ENCODE measurements at regions not wholly inside any gene's neighbourhood (a gene's known extent, or its start where the extent isn't known, plus 50 kb on each side); places are given as distances from the start of the nearest gene placed in this dataset.

GRCh38 chr13:90947976-90948375 is 399.5 kb upstream of the MIR17HG start:
- POLR2A ChIA-PET, result no interaction called here
- TF ChIP-seq, protein P1, sequence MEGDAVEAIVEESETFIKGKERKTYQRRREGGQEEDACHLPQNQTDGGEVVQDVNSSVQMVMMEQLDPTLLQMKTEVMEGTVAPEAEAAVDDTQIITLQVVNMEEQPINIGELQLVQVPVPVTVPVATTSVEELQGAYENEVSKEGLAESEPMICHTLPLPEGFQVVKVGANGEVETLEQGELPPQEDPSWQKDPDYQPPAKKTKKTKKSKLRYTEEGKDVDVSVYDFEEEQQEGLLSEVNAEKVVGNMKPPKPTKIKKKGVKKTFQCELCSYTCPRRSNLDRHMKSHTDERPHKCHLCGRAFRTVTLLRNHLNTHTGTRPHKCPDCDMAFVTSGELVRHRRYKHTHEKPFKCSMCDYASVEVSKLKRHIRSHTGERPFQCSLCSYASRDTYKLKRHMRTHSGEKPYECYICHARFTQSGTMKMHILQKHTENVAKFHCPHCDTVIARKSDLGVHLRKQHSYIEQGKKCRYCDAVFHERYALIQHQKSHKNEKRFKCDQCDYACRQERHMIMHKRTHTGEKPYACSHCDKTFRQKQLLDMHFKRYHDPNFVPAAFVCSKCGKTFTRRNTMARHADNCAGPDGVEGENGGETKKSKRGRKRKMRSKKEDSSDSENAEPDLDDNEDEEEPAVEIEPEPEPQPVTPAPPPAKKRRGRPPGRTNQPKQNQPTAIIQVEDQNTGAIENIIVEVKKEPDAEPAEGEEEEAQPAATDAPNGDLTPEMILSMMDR (IDR thresholded peaks at IDR 0.05; ENCODE audit: low read depth, low read length), result no peak
- Histone ChIP-seq H3K9me3 (ENCODE audit: control insufficient read depth, insufficient read depth, low read length) (no peaks in the 10 kb centered on the region), H3K27me3 (ENCODE audit: control insufficient read depth, insufficient read depth, low read length) (no peaks in the 10 kb centered on the region), H3K4me3 (ENCODE audit: low read depth, low read length) (no peak overlapping the region), H3K27ac (ENCODE audit: low read depth, low read length) (no peak overlapping the region)
- CTCF ChIA-PET, result no interaction called here
- no peak for DNase-seq (ENCODE audit: low read depth, low spot score)

DNA sequence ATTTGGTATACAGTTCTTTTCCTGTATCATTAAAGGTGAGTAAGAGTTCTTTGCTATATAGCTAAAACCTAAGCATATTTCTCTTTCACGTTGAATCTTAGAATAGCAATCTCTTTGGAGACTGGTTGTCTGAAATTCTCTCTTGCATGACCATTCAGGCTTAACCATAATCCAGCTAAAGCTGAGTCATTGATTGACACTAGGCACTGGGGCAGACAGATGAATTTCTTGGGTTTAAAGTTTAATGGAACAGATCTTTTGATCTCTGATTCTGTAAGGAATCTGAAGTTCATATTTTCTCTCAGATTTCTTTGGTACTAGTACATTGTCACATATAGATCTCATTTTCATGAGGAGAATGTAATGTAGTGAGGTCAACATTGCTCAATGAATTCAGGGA is 397.3 kb upstream of the MIR17HG start:
- no peak overlapping the region for H3K27ac ChIP-seq (ENCODE audit: low read depth, low read length)
- DNase-seq (ENCODE audit: low read depth, low spot score), result no peak
- POLR2A ChIA-PET, result no interaction called here
- no peak overlapping the region for H3K4me3 ChIP-seq (ENCODE audit: low read depth, low read length)
- no peaks in the 10 kb centered on the region for H3K27me3 ChIP-seq (ENCODE audit: control insufficient read depth, insufficient read depth, low read length)
- TF ChIP-seq, protein P1 (IDR thresholded peaks at IDR 0.05; ENCODE audit: low read depth, low read length), result no peak
- no peaks in the 10 kb centered on the region for H3K9me3 ChIP-seq (ENCODE audit: control insufficient read depth, insufficient read depth, low read length)
- CTCF ChIA-PET, result no interaction called here

GRCh38 chr13:90951663-90952062 is 395.8 kb upstream of the MIR17HG start:
- no peaks in the 10 kb centered on the region for H3K9me3 ChIP-seq (ENCODE audit: control insufficient read depth, insufficient read depth, low read length)
- no peaks in the 10 kb centered on the region for H3K27me3 ChIP-seq (ENCODE audit: control insufficient read depth, insufficient read depth, low read length)
- DNase-seq (ENCODE audit: low read depth, low spot score), result no peak
- ChIA-PET POLR2A (no interaction called here), CTCF (no interaction called here)
- H3K4me3 ChIP-seq (ENCODE audit: low read depth, low read length), result no peak overlapping the region
- no peak overlapping the region for H3K27ac ChIP-seq (ENCODE audit: low read depth, low read length)
- TF ChIP-seq, protein P1 (IDR thresholded peaks at IDR 0.05; ENCODE audit: low read depth, low read length), result no peak

- TF ChIP-seq, protein P1 (IDR thresholded peaks at IDR 0.05; ENCODE audit: low read depth, low read length), result no peak
- ChIA-PET CTCF (no interaction called here), POLR2A (no interaction called here)
- Histone ChIP-seq H3K4me3 (ENCODE audit: low read depth, low read length) (no peak overlapping the region), H3K27ac (ENCODE audit: low read depth, low read length) (no peak overlapping the region), H3K27me3 (ENCODE audit: control insufficient read depth, insufficient read depth, low read length) (no peaks in the 10 kb centered on the region), H3K9me3 (ENCODE audit: control insufficient read depth, insufficient read depth, low read length) (no peaks in the 10 kb centered on the region)
- DNase-seq (ENCODE audit: low read depth, low spot score), result no peak
Measured at GRCh38 chr13:90952326-90952725, 395.2 kb upstream of the MIR17HG start.

- no peaks in the 10 kb centered on the region for H3K9me3 ChIP-seq (ENCODE audit: control insufficient read depth, insufficient read depth, low read length)
- H3K27me3 ChIP-seq (ENCODE audit: control insufficient read depth, insufficient read depth, low read length), result no peaks in the 10 kb centered on the region
- POLR2A ChIA-PET, result no interaction called here
- no peak for DNase-seq (ENCODE audit: low read depth, low spot score)
- TF ChIP-seq, protein P1 (IDR thresholded peaks at IDR 0.05; ENCODE audit: low read depth, low read length), result no peak
- no peak overlapping the region for H3K27ac ChIP-seq (ENCODE audit: low read depth, low read length)
- CTCF ChIA-PET, result no interaction called here
- H3K4me3 ChIP-seq (ENCODE audit: low read depth, low read length), result no peak overlapping the region
Measured at GRCh38 chr13:90954605-90955195, 392.8 kb upstream of the MIR17HG start.

Measured in AG04450 (cell line).